Fibroblast of skin of back (primary cell): ENCODE measurements at regions not wholly inside any gene's neighbourhood (a gene's known extent, or its start where the extent isn't known, plus 50 kb on each side); places are given as distances from the start of the nearest gene placed in this dataset.

ENCODE experiments used
- DNase-seq: peaks from one replicate; pipeline ENCODE4 v3.0.0-alpha.2; 2013

DNA sequence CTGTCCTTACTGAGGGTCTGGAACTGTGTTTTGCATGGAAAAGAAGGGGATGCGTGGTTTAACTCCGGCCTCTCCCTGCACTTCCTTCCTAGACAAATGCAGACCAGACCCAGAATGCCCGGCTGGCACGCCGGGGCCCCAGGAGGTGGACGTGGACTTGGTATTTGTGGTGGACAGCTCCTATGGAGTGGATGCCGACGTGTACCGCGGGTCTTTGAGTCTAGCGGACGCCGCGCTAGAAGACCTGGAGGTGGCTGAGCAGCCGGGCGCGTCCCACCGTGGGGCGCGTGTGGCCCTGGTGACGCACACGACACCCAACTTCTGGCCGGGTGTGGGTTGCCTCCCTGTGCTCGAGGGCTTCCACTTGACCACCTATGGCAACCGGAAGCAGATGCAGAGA lies 81.8 kb upstream of the COL6A5 start:
- no peak for DNase-seq

DNA sequence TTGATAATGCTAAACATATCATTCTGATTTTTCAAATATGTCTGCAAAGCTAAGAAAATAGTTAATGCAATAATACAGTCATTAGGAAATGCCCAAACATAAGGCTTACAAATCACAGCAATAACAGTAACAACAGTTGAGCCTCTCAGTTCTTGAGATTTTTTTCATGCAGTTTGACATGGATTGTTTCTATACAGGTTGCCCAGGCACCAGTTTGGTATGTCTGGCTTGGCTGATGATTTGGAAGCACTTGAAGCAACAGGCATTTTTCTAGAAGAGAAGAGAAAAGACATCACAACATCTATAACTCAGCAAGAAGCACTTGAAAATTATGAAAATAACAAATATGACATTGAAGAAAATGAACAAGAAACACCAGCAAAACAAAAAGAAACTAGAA lies 78.7 kb upstream of the COL6A5 start:
- DNase-seq, result no peak

DNA sequence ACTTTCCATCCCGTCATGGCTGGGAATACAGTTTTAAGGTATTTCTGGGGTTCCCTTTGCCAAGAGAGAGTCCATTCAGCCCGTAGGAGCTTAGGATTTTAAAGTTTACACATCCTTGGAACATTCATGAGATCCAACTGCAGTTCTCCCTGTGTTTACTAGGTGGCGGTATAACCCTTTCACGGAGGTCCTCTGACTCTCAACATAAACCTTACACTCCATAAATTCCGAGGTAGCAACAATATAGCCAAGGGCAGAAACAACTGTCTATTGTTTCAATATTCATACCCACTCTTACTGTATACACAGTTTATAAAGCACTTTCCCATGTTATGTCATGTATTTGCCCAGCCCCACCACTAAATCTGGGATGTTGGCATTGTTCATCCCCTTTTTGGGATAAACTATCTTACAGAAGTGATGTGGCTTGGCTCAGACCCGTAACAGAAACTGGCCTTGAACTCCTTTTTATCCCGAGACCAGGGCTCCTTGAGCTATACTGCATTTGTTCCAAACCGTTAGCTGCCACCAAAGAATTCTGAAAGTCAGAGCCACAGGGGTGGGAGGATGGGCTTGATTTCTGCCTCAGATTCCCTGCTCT lies 69.2 kb upstream of the COL6A5 start:
- DNase-seq, result peak; percentile 54

DNA sequence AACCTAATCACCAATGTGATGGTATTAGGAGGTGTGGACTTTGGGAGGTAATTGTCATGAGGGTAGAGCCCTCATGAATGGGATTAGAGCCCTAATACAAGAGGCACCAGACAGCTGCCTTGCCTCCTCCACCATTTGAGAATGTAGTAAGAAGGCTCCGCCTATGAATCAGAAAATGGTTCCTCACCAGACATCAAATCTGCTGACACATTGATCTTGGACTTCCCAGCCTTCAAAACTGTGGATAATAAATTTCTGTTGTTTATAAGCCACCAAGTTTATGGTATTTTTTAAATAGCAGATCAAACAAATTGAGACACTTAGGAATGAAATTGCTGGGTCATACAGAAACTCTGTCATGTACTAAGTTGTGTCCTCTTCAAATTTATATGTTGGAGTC lies 56.8 kb upstream of the COL6A5 start:
- DNase-seq, result no peak

DNA sequence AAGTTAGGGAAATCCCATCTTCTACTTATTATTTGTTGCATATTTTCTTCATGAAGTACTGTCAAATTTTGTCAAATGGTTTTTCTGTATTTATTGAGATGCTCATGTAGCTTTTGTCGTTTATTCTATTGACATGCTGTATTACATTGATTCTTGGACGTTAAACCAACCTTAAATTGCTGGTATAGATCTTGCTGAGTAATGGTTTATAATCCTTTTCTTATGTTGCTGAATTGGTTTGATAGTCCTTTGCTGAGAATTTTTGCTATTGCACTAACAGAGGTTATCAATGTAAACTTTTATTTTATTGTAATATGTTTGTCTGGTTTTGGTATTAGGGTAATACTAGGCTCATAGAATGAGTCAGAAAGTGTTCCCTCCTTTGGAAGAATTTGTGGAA lies 54.3 kb upstream of the COL6A5 start:
- DNase-seq, result no peak

DNA sequence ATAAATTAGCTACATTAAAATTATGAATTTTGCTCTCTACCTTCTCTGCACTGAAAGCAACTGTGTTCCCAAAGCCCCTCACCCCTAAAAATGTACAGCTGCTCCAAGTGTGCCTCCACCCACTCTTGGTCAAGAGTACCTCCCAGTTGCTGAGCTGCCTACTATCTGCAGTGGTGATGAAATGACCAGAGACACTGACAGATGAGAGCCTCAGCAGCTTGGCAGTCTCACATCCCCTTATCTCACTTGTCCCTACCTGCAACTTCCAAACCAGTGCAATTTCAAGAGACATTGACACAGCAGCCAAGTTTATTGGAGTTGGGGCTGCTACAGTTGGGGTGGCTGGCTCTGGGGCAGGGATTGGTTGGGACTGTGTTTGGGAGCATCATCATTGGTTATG lies 52.2 kb upstream of the COL6A5 start:
- DNase-seq, result no peak
